ENCODE measurements at regions not wholly inside any gene's neighbourhood (a gene's known extent, or its start where the extent isn't known, plus 50 kb on each side); places are given as distances from the start of the nearest gene placed in this dataset.

DNA sequence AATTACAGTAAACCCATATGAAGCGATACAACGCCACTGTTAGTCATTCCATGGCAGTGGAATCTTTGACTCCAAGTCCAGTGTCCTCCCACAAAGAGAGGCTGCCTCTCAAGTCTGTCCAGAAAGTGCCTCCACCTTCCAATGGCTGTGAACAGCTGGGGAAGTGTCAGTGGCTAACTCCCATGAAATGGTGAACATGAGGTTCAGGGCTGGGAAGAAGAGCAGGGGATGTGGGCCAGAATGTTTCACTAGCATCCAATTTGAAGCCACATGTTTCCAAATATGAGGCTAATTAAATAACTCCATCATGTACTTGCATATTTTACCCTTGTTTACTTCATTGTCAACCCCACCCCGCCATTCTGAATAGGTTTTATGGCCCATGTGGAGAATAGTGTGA is 53.1 kb upstream of the CHST15 start:
- no peak for DNase-seq (ENCODE audit: low read depth)

DNA sequence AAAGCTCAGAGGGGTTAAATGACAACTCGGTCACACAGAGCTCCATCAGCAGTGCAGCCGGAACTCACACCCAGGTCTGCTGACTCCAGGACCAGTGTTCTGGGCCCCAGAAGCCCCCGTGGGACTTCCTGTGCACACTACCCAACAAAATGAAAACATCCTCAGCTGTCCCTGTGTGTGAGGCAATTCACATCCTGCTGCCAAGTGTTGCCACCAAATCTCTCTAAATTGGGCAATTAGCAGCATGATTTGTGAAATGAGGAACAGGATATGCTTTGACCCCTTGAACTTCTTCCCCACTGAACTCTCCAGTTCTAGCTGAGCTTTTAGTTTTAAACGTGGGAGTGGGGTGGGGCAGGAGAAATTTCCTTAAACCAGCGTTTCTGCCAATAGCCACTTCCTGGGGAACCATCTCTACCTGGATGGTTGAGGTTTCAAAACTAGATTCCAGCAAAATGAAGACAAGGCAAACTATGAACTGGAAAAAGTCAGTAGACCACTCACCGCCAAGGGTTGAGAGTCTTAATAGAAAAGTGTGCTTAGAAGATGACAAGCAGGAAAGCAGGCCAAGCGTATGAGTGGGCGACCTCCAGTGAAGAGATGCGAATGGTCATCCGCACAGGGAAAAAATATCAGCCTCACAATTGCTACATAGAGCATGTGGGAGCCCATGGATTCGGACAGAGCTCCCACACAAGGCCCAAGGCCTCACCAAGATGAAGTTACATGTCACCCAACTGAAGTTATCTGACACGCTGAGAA is 51.9 kb upstream of the CHST15 start:
- no peak for DNase-seq (ENCODE audit: low read depth)

DNA sequence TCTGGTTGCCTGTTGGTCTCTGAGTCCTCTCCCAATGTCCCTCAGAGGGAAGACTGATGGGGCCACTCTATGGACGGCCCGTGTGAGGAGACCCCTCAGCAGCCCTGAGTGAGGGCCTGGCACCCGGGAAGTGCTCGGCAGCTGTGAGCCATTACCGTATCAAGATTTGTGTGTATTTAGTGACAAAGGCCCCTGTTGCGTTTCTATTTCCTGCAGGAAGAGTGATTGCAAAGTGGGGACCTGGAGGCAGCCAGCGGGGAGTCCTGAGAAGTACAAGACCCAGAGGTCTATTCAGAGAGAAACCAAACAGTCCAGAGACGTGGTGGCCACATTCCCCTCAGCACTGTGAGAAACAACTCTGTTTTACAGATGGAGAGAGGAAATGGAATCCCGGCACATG is 51.1 kb upstream of the CHST15 start:
- DNase-seq (ENCODE audit: low read depth), result no peak

DNA sequence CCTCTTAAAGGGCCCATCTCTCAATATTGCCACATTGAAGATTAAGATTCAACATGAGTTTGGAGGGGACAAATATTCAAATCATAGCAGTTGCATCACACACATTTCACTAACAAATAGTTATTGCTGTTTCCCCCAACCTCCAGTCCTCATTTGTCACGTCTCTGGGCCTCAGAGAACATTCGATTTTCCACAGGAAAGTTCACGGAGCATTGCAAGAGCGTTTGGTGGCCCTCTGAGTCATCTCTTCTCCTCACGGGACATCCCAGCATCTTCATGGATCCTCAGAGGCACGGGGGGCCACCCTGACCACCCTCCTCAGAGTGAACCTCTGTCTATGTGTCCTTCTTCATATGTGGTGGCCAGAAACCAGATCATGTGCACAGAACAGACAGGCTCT is 50.3 kb upstream of the CHST15 start:
- no peak for DNase-seq (ENCODE audit: low read depth)
